HEK293T (cell line): ENCODE measurements at regions not wholly inside any gene's neighbourhood (a gene's known extent, or its start where the extent isn't known, plus 50 kb on each side); places are given as distances from the start of the nearest gene placed in this dataset.

ENCODE experiments used
- BHLHE40 ChIP-seq: fragments of 450-650 bp; IDR thresholded peaks from 2 replicates; pipeline ENCODE4 v1.6.1; 2016; ENCODE audit warnings: mild to moderate bottlenecking, moderate library complexity, borderline replicate concordance
- CTBP1 ChIP-seq: fragments of 450-650 bp; IDR thresholded peaks from 2 replicates; pipeline ENCODE4 v1.6.1; 2016; ENCODE audit warnings: borderline replicate concordance
- FOXK2 ChIP-seq: fragments of 450-650 bp; IDR thresholded peaks from 2 replicates; pipeline ENCODE4 v1.6.1; 2016; ENCODE audit warnings: mild to moderate bottlenecking
- FOXM1 ChIP-seq: fragments of 450-650 bp; IDR thresholded peaks from 2 replicates; pipeline ENCODE4 v1.6.1; 2017; ENCODE audit warnings: mild to moderate bottlenecking, borderline replicate concordance
- HDGF ChIP-seq: fragments of 450-650 bp; IDR thresholded peaks from 2 replicates; pipeline ENCODE4 v1.6.1; 2017; ENCODE audit warnings: antibody characterized with exemption, borderline replicate concordance
- SP1 ChIP-seq: fragments of 450-650 bp; IDR thresholded peaks from 2 replicates; pipeline ENCODE4 v1.6.1; 2017
- SUZ12 ChIP-seq: fragments of 450-650 bp; IDR thresholded peaks from 2 replicates; pipeline ENCODE4 v1.6.1; 2016; ENCODE audit warnings: mild to moderate bottlenecking
- TF ChIP-seq, protein P1 (sequence below): fragments of 450-650 bp; IDR thresholded peaks from 2 replicates; pipeline ENCODE4 v1.6.1; 2016

DNA sequence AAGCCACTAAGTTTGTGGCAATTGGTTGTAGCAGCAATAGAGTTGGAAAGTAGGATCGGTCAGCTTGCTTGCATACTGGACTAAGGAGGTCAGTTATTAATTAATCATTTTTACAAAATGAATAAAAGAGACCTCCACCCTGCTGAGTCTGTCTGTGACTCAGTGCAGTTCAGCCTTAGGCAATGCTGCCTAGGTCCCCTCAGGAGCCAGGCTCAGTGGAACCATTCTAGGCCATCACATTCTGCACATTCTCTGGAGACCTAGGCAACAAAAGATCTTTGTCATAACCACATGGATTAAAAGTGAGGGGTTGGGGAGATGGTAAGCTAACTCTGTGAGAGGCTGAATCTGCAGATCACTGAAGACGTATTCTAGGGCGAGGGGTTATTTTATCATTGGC, 178.7 kb upstream of the CADM1 start:
- TF ChIP-seq SUZ12 (no peak), BHLHE40 (no peak), SP1 (no peak), FOXM1 (no peak), HDGF (no peak), CTBP1 (no peak), FOXK2 (no peak)
- TF ChIP-seq, protein P1, sequence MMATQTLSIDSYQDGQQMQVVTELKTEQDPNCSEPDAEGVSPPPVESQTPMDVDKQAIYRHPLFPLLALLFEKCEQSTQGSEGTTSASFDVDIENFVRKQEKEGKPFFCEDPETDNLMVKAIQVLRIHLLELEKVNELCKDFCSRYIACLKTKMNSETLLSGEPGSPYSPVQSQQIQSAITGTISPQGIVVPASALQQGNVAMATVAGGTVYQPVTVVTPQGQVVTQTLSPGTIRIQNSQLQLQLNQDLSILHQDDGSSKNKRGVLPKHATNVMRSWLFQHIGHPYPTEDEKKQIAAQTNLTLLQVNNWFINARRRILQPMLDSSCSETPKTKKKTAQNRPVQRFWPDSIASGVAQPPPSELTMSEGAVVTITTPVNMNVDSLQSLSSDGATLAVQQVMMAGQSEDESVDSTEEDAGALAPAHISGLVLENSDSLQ: no peak
